Left lobe of liver (tissue), 2 donors: ENCODE measurements at regions not wholly inside any gene's neighbourhood (a gene's known extent, or its start where the extent isn't known, plus 50 kb on each side); places are given as distances from the start of the nearest gene placed in this dataset.
"Not testable (repeated sequence)": the region's sequence is repeated elsewhere in the genome, so short reads cannot be mapped to it uniquely, and the experiment has no call there.

Experiments used
- ATAC-seq: fragments of 200-7000 bp; cut with Tn5 transposase; one replicate; pipeline ENCODE4 v1.9.1; 2020; ENCODE audit warnings: mild to moderate bottlenecking, moderate library complexity
- DNase-seq: peaks from one replicate; pipeline ENCODE4 v3.0.0-alpha.2; 2020; ENCODE audit warnings: low spot score
- donor health status: DM: no; HTN: no; CAD: no; lungs with moderate emphysema.
- donor health status: DM: no; HTN: yes; CAD: no.

- no peak for ATAC-seq
- DNase-seq: no peak
Measured at GRCh38 chr2:154507186-154507585, 191.3 kb upstream of the KCNJ3 start.

GRCh38 chr2:154518872-154519271 is 179.6 kb upstream of the KCNJ3 start:
- DNase-seq (no peak), ATAC-seq (no peak)

- not testable (repeated sequence) for DNase-seq
Measured at GRCh38 chr2:154520951-154521350, 177.5 kb upstream of the KCNJ3 start.

GRCh38 chr2:154526234-154526633 is 172.3 kb upstream of the KCNJ3 start:
- DNase-seq (no peak), ATAC-seq (no peak)

More at GRCh38 chr2:154520951-154521350, 177.5 kb upstream of the KCNJ3 start:
- not testable (repeated sequence) for ATAC-seq

GRCh38 chr2:154527962-154528361 is 170.5 kb upstream of the KCNJ3 start:
- DNase-seq (no peak), ATAC-seq (no peak)

GRCh38 chr2:154532004-154532403 is 166.5 kb upstream of the KCNJ3 start:
- no peak for DNase-seq
- ATAC-seq: no peak

GRCh38 chr2:154532763-154533162 is 165.7 kb upstream of the KCNJ3 start:
- no peak for DNase-seq

GRCh38 chr2:154533300-154533940 is 165.1 kb upstream of the KCNJ3 start:
- DNase-seq (no peak), ATAC-seq (no peak)

More at GRCh38 chr2:154532763-154533162, 165.7 kb upstream of the KCNJ3 start:
- ATAC-seq: no peak

- DNase-seq (no peak), ATAC-seq (no peak)
Measured at GRCh38 chr2:154537024-154537423, 161.5 kb upstream of the KCNJ3 start.

- no peak for ATAC-seq
Measured at GRCh38 chr2:154537843-154538450, 160.5 kb upstream of the KCNJ3 start.

GRCh38 chr2:154546341-154546740 is 152.2 kb upstream of the KCNJ3 start:
- ATAC-seq: no peak
- no peak for DNase-seq

More at GRCh38 chr2:154537843-154538450, 160.5 kb upstream of the KCNJ3 start:
- DNase-seq: no peak

- ATAC-seq (no peak), DNase-seq (no peak)
Measured at GRCh38 chr2:154549869-154550268, 148.6 kb upstream of the KCNJ3 start.

GRCh38 chr2:154551649-154552048 is 146.8 kb upstream of the KCNJ3 start:
- no peak for DNase-seq

GRCh38 chr2:154554046-154554445 is 144.4 kb upstream of the KCNJ3 start:
- ATAC-seq (no peak), DNase-seq (no peak)

More at GRCh38 chr2:154551649-154552048, 146.8 kb upstream of the KCNJ3 start:
- ATAC-seq: no peak

- ATAC-seq (no peak), DNase-seq (no peak)
Measured at GRCh38 chr2:154555710-154556109, 142.8 kb upstream of the KCNJ3 start.

GRCh38 chr2:154556146-154556545 is 142.3 kb upstream of the KCNJ3 start:
- ATAC-seq (no peak), DNase-seq (no peak)

- DNase-seq (no peak), ATAC-seq (no peak)
Measured at GRCh38 chr2:154556607-154557006, 141.9 kb upstream of the KCNJ3 start.

GRCh38 chr2:154557906-154558305 is 140.6 kb upstream of the KCNJ3 start:
- ATAC-seq: no peak
- DNase-seq: no peak

- ATAC-seq (no peak), DNase-seq (no peak)
Measured at GRCh38 chr2:154565433-154565832, 133.1 kb upstream of the KCNJ3 start.

GRCh38 chr2:154568413-154568812 is 130.1 kb upstream of the KCNJ3 start:
- DNase-seq (no peak), ATAC-seq (no peak)

GRCh38 chr2:154570501-154570900 is 128.0 kb upstream of the KCNJ3 start:
- DNase-seq (no peak), ATAC-seq (no peak)

- DNase-seq, ATAC-seq: not testable (repeated sequence)
Measured at GRCh38 chr2:154576699-154577098, 121.8 kb upstream of the KCNJ3 start.

- DNase-seq (no peak), ATAC-seq (no peak)
Measured at GRCh38 chr2:154577390-154577789, 121.1 kb upstream of the KCNJ3 start.
